ENCODE measurements at regions not wholly inside any gene's neighbourhood (a gene's known extent, or its start where the extent isn't known, plus 50 kb on each side); places are given as distances from the start of the nearest gene placed in this dataset.

GRCh38 chr20:40926928-40927327 is 101.7 kb upstream of the TOP1 start:
- TF ChIP-seq, protein P1, sequence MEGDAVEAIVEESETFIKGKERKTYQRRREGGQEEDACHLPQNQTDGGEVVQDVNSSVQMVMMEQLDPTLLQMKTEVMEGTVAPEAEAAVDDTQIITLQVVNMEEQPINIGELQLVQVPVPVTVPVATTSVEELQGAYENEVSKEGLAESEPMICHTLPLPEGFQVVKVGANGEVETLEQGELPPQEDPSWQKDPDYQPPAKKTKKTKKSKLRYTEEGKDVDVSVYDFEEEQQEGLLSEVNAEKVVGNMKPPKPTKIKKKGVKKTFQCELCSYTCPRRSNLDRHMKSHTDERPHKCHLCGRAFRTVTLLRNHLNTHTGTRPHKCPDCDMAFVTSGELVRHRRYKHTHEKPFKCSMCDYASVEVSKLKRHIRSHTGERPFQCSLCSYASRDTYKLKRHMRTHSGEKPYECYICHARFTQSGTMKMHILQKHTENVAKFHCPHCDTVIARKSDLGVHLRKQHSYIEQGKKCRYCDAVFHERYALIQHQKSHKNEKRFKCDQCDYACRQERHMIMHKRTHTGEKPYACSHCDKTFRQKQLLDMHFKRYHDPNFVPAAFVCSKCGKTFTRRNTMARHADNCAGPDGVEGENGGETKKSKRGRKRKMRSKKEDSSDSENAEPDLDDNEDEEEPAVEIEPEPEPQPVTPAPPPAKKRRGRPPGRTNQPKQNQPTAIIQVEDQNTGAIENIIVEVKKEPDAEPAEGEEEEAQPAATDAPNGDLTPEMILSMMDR (IDR thresholded peaks at IDR 0.05; ENCODE audit: low read depth, low read length, missing control alignments) = no peak
- no peak for DNase-seq (ENCODE audit: low read depth)
- in situ Hi-C loops (cut with HindIII; ENCODE audit: low sequenced_read_pairs) = no loop called here
- no peak overlapping the region for H3K4me3 ChIP-seq (ENCODE audit: low read depth, low read length)

DNA sequence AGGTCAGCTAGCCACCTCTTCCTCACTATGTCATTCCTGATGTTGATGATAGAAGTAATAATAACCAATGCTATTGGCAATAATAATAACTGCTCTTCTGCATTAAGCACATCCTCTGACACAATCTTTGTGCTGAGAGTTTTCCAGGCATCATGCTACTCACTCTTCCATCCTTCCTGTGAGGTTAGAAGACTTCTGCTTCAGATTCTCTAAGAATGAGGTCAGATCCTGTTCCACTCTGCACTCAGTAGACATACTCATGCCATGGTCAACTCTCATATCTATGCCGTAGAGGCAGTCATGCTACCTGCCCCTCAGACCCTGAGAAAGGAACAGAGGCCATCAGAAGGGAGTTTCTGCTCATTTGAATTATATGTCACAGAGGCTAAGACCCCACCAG is 98.1 kb upstream of the TOP1 start:
- TF ChIP-seq, protein P1 (IDR thresholded peaks at IDR 0.05; ENCODE audit: low read depth, low read length, missing control alignments) = no peak
- in situ Hi-C loops (cut with HindIII; ENCODE audit: low sequenced_read_pairs) = no loop called here
- no peak for DNase-seq (ENCODE audit: low read depth)
- no peak overlapping the region for H3K4me3 ChIP-seq (ENCODE audit: low read depth, low read length)

- in situ Hi-C loops (cut with HindIII; ENCODE audit: low sequenced_read_pairs) = no loop called here
- H3K4me3 ChIP-seq (ENCODE audit: low read depth, low read length) = no peak overlapping the region
- TF ChIP-seq, protein P1 (IDR thresholded peaks at IDR 0.05; ENCODE audit: low read depth, low read length, missing control alignments) = no peak
- no peak for DNase-seq (ENCODE audit: low read depth)
Observed at GRCh38 chr20:40931410-40932044, 97.1 kb upstream of the TOP1 start.

DNA sequence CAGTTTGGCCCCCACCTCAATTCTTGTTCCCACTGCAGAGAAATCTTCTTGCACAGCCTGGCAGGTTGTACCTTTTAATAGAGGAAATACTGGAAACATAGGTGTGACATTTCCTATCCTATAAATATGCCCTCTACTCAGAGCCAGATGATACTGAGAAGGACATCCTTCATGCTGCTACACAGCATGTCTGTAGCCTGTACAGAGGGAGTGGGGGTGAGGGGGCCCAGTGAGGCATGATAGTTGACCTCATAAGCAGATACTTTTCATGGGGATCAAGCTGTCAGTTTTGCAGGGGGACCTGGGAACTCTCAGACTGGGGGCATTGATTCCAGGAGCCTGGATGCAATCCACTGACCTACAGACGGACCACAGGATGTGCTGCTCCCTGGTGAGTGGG is 96.2 kb upstream of the TOP1 start:
- DNase-seq (ENCODE audit: low read depth) = no peak

GRCh38 chr20:40933758-40934157 is 94.9 kb upstream of the TOP1 start:
- no peak for DNase-seq (ENCODE audit: low read depth)
- H3K4me3 ChIP-seq (ENCODE audit: low read depth, low read length) = no peak overlapping the region
- TF ChIP-seq, protein P1 (IDR thresholded peaks at IDR 0.05; ENCODE audit: low read depth, low read length, missing control alignments) = no peak
- in situ Hi-C loops (cut with HindIII; ENCODE audit: low sequenced_read_pairs) = no loop called here

More for the DNA sequence above, 96.2 kb upstream of the TOP1 start:
- in situ Hi-C loops (cut with HindIII; ENCODE audit: low sequenced_read_pairs) = no loop called here
- TF ChIP-seq, protein P1 (IDR thresholded peaks at IDR 0.05; ENCODE audit: low read depth, low read length, missing control alignments) = no peak
- no peak overlapping the region for H3K4me3 ChIP-seq (ENCODE audit: low read depth, low read length)

DNA sequence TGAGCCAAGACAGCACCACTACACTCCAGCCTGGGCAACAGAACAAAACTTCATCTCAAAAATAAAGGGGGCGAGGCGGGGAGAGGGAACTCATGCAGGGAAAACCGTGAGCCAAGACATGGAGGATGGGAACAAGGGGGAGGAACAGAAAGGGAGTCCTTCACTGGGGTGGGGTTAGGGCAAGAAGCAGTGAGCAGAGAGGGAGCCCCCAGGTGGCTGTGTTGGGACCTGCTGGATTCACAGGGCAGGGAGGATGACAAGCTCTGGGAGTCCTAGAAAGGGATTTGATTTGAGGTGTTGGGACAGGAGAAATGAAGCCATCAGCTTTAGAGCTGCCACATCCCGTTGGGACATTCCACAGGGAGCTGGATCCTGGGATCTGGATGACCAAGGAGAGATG is 90.6 kb upstream of the TOP1 start:
- DNase-seq (ENCODE audit: low read depth) = no peak
- H3K4me3 ChIP-seq (ENCODE audit: low read depth, low read length) = no peak overlapping the region
- in situ Hi-C loops (cut with HindIII; ENCODE audit: low sequenced_read_pairs) = no loop called here
- TF ChIP-seq, protein P1 (IDR thresholded peaks at IDR 0.05; ENCODE audit: low read depth, low read length, missing control alignments) = no peak
